ENCODE measurements at regions not wholly inside any gene's neighbourhood (a gene's known extent, or its start where the extent isn't known, plus 50 kb on each side); places are given as distances from the start of the nearest gene placed in this dataset.

DNA sequence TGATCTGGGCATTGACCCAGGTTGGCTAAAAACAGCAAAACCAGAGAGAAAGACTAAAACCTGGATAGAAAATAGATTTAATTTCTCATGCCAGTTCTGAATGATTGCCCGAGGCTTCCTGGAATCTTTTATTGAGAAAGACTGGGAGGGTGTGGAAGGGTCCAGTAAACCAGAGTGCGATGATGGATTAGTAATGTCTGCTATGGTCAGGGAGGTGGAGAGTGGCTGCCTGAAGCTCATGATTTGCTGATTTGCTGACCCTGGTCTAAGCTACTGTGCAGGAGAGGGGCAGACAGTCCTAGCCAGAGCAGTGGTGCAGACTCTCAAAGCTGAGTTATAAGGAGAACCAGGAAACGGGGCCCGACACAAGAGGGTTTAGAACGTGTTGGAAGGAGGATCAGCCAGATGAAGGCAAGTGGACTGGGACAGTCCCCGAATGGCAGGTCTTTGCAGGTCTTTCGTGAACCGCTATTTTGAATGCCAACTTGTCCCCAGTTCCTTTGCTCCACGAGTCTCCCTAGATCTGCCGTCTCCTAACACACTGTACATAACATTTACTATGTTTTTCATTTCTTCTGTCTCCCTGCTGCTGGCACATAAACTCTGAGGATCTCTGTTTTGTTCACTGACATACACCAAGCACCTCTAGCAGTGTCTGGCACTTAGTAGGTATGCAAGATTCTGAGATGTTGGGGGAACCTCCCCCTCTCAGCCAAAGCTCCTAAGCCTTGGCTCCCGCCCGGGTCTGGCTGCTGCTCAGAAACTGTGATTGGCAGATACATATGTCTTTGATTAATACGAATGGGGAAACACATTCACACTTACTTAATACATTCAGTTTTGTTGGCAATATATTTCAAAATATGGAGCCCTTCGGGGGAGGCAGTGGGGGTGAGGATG, 237.3 kb upstream of the TNRC6C start (continued):
- TF ChIP-seq ZFP90 (CRISPR knock-in tag; IDR thresholded peaks at IDR 0.05; ENCODE audit: borderline replicate concordance) = no peak
- no peak for TF ChIP-seq NR3C1 (CRISPR knock-in tag; IDR thresholded peaks at IDR 0.05)
- no peak for TF ChIP-seq HCFC1 (IDR thresholded peaks at IDR 0.05; ENCODE audit: low read depth, low read length)
- no peak for TF ChIP-seq TCF12 (IDR thresholded peaks at IDR 0.05)
- no peak for TF ChIP-seq TCF12 (CRISPR knock-in tag; IDR thresholded peaks at IDR 0.05)
- TF ChIP-seq ZNF614 (CRISPR knock-in tag; IDR thresholded peaks at IDR 0.05; ENCODE audit: borderline replicate concordance) = no peak
- no peak for TF ChIP-seq GLI4 (CRISPR knock-in tag; IDR thresholded peaks at IDR 0.05; ENCODE audit: borderline replicate concordance)
- no peak for TF ChIP-seq GATA4 (IDR thresholded peaks at IDR 0.05; ENCODE audit: borderline replicate concordance, low read depth)
- TF ChIP-seq DDIT3 (CRISPR knock-in tag; IDR thresholded peaks at IDR 0.05) = no peak
- no peak for TF ChIP-seq HDAC1 (CRISPR knock-in tag; IDR thresholded peaks at IDR 0.05)
- no peak for TF ChIP-seq SUZ12 (IDR thresholded peaks at IDR 0.05; ENCODE audit: low read depth, low read length)
- no peak for TF ChIP-seq JUN (CRISPR knock-in tag; IDR thresholded peaks at IDR 0.05)

DNA sequence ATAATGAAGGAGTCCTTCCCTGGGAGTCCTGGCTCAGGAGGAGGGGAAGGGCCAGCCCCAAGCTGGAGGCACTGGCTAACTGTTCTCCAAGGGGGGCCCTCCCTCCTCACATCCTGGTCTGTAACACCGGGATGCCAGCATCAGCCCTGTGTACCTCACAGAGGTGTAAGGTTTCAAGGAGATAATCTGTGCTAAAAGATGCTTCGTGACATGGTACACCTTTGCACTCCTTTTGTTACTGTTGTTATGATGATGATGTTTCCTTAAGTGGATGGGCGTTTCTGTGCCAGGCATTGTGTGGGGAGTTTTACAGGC, 236.7 kb upstream of the TNRC6C start:
- no TSS peak for BruUV-seq (replicated peaks)
- no peaks in the 10 kb centered on the region for H3K9me3 ChIP-seq (ENCODE audit: low read length)
- FAIRE-seq = no peak
- ChIA-PET CTCF (ENCODE audit: low intra/inter-chr PET ratio, low total read pairs) (no interaction called here), POLR2A (no interaction called here)
- no peak for DNase-seq (ENCODE audit: low spot score)
- no peaks in the 10 kb centered on the region for H3K79me2 ChIP-seq (ENCODE audit: insufficient read depth, low read length)
- in situ Hi-C loops (cut with HindIII; ENCODE audit: extremely low pct_ligation_motif_present, low pct_unique_long_range_greater_than_20kb) = no loop called here
- no peaks in the 10 kb centered on the region for H4K20me1 ChIP-seq (ENCODE audit: insufficient read depth, low read length)
- no peak overlapping the region for H3K9ac ChIP-seq (ENCODE audit: insufficient read depth, low read depth, low read length)
- intact Hi-C loops (cut with micrococcal nuclease; ENCODE audit: unreplicated experiment) = no loop called here
- no peak for ATAC-seq
- H3K4me3 ChIP-seq (replicated peaks in 1 of 3; ENCODE audit: insufficient read depth in 1 of 3, low read depth in 2 of 3, low read length in 3 of 3) = no peak overlapping the region
- no peak overlapping the region for H3K4me2 ChIP-seq (ENCODE audit: low read depth, low read length)
- peaks cover 12 to 60% of the 10 kb centered on the region in 2 experiments; a peak in 4 of 5 replicates for H3K27me3 ChIP-seq (ENCODE audit: control insufficient read depth in 1 of 2, insufficient read depth in 2 of 2, low read length in 2 of 2)
- no peak overlapping the region for H2AFZ ChIP-seq (ENCODE audit: low read length)
- WGBS (ENCODE audit: low lambda C conversion rate) = 5% methylated on average over 3 of the region's 3 CpGs
- H3K36me3 ChIP-seq (replicated peaks in 1 of 2; ENCODE audit: control insufficient read depth in 1 of 2, insufficient read depth in 2 of 2, low read length in 2 of 2) = no peaks in the 10 kb centered on the region
- H3K27ac ChIP-seq (ENCODE audit: extremely low read length, insufficient read depth, low read length) = no peak overlapping the region
- peaks cover 8% of the 10 kb centered on the region for H3K4me1 ChIP-seq (ENCODE audit: insufficient read depth, low read length)
- no peak for TF ChIP-seq SETDB1 (CRISPR knock-in tag; IDR thresholded peaks at IDR 0.05; ENCODE audit: borderline replicate concordance)
- no peak for TF ChIP-seq CBX5 (CRISPR knock-in tag; IDR thresholded peaks at IDR 0.05; ENCODE audit: borderline replicate concordance)
- no peak for TF ChIP-seq CAMTA2 (CRISPR knock-in tag; IDR thresholded peaks at IDR 0.05; ENCODE audit: borderline replicate concordance)
- no peak for TF ChIP-seq RARG (CRISPR knock-in tag; IDR thresholded peaks at IDR 0.05; ENCODE audit: low read depth)
- no peak for TF ChIP-seq RAD21 (CRISPR knock-in tag; IDR thresholded peaks at IDR 0.05)
- no peak for TF ChIP-seq RBFOX2 (IDR thresholded peaks at IDR 0.05; ENCODE audit: low read depth, low read length)
- TF ChIP-seq, protein P1, sequence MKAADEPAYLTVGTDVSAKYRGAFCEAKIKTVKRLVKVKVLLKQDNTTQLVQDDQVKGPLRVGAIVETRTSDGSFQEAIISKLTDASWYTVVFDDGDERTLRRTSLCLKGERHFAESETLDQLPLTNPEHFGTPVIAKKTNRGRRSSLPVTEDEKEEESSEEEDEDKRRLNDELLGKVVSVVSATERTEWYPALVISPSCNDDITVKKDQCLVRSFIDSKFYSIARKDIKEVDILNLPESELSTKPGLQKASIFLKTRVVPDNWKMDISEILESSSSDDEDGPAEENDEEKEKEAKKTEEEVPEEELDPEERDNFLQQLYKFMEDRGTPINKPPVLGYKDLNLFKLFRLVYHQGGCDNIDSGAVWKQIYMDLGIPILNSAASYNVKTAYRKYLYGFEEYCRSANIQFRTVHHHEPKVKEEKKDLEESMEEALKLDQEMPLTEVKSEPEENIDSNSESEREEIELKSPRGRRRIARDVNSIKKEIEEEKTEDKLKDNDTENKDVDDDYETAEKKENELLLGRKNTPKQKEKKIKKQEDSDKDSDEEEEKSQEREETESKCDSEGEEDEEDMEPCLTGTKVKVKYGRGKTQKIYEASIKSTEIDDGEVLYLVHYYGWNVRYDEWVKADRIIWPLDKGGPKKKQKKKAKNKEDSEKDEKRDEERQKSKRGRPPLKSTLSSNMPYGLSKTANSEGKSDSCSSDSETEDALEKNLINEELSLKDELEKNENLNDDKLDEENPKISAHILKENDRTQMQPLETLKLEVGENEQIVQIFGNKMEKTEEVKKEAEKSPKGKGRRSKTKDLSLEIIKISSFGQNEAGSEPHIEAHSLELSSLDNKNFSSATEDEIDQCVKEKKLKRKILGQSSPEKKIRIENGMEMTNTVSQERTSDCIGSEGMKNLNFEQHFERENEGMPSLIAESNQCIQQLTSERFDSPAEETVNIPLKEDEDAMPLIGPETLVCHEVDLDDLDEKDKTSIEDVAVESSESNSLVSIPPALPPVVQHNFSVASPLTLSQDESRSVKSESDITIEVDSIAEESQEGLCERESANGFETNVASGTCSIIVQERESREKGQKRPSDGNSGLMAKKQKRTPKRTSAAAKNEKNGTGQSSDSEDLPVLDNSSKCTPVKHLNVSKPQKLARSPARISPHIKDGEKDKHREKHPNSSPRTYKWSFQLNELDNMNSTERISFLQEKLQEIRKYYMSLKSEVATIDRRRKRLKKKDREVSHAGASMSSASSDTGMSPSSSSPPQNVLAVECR (CRISPR knock-in tag; IDR thresholded peaks at IDR 0.05; ENCODE audit: borderline replicate concordance) = no peak
- no peak for TF ChIP-seq SP140L (CRISPR knock-in tag; IDR thresholded peaks at IDR 0.05; ENCODE audit: borderline replicate concordance)
- no peak for TF ChIP-seq ZNF496 (CRISPR knock-in tag; IDR thresholded peaks at IDR 0.05; ENCODE audit: insufficient replicate concordance)

All from HepG2 (cell line).